SKM-1 (cell line): ENCODE measurements at regions not wholly inside any gene's neighbourhood (a gene's known extent, or its start where the extent isn't known, plus 50 kb on each side); places are given as distances from the start of the nearest gene placed in this dataset.
"Not testable (repeated sequence)": the region's sequence is repeated elsewhere in the genome, so short reads cannot be mapped to it uniquely, and the experiment has no call there.

ENCODE experiments used
- DNase-seq: peaks from one replicate; lab custom pipeline; 2025; ENCODE audit not compliant: unreplicated experiment; lab: John Stamatoyannopoulos, UW

DNA sequence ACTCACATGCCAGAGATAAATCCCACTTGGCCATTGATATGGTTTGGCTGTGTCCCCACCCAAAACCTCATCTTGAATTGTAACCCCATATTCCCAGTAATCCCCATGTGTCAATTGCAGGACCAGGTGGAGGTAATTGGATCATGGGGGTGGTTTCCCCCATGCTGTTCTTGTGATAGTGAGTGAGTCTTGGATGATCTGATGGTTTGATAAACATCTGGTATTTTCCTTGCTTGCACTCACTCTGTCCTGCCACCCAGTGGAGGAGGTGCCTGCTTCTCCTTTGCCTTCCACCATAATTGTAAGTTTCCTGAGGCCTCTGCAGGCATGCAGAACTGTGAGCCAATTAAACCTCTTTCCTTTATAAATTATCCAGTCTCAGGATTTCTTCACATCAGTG, 50.4 kb upstream of the B3GAT2 start:
- not testable (repeated sequence) for DNase-seq

GRCh38 chr6:71011871-71012371, 55.1 kb upstream of the B3GAT2 start:
- DNase-seq: no peak

DNA sequence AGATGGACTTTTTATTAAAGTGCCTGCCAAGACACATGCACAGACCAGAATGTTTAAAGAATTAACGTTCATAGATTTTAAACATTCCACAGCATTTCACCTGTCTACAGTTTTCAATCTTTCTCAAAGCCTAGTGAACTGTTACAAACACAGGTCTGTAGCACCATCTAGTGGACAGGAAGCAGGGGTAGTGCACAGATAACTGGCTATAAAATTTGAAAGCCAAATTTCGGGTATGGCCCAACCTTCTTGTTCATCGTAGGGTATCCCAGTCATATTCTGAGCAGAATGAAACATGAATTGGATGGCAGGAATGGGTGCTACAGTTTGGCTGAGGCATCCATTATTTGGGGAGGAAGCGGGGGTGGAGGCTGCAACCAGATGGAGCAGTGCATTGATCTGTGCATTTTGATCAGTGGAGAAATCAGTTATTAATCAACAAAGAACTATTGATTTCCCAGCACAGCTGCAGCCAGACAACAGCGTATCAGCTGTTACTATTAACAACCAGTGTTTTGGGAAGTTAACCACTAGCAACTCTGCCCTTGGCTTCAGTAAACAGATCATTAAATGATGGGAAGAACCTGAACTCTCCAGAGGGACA, 56.1 kb upstream of the B3GAT2 start:
- DNase-seq: peak; percentile 37

GRCh38 chr6:71015392-71015791, 58.5 kb upstream of the B3GAT2 start:
- DNase-seq: peak; percentile 3

GRCh38 chr6:71028236-71028876, 71.5 kb upstream of the B3GAT2 start:
- no peak for DNase-seq

DNA sequence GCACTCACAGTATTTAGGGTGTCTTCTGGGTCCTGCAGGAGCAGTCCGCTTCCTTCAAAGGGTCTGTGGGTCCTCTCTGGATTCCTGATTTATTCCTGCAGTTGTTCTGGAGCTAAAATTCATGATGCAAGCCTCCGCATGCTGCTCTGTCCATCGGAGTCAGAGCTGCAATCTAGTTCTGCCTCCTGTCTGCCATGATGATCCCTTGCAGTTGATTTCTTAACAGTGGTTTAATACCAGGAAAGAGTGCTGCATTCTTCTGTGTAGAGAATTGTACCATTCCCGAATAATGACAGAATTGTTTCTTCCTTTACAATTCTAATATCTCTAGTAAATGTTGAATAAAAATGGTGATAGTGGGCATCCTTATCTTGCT, 72.0 kb upstream of the B3GAT2 start:
- no peak for DNase-seq

GRCh38 chr6:71029555-71029954, 72.7 kb upstream of the B3GAT2 start:
- DNase-seq: no peak

- DNase-seq: no peak
These were observed 75.1 kb upstream of the B3GAT2 start for GRCh38 chr6:71031912-71032311.

- DNase-seq: no peak
These were observed 76.3 kb upstream of the B3GAT2 start for GRCh38 chr6:71033171-71033570.

DNA sequence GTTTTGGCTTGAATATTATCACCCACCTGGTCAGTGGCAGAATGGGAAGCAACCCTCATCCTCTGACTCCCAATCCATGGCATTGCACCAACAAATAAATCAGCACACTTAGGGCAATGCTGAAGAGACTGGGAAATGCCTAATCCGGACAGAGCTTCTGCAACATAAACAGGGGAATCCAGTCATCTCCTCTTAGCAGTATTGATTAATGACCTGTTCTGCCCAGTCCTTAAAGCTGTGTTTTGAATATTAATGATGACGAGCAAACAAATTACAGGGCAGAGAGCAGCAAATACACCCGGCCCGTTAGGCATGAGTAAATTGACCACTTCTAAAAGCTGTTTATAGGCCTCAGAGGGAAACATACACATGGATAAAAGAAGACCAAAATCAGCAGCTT, 77.0 kb upstream of the B3GAT2 start:
- DNase-seq: no peak

- no peak for DNase-seq
These were observed 77.9 kb upstream of the B3GAT2 start for GRCh38 chr6:71034563-71035345.

DNA sequence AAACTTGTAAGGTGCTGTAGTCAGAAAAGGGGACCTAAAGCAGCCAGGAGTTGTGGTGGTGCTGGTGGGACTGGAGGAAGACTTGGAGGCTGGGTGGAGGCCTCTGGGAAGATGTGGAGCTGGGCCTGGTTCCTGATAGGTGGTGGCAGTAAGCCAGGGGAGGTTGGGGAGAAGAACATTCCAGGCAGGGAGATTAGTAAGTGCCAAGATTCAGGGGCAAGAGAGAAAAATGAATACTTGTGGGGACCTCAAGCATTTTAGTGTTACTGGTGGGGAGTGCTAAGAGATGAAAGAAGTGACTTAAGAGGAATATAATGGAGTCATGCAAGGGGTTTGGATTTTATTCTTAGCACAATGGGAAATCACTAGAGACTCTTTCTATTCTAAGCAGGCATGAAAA, 79.0 kb upstream of the B3GAT2 start:
- no peak for DNase-seq

DNA sequence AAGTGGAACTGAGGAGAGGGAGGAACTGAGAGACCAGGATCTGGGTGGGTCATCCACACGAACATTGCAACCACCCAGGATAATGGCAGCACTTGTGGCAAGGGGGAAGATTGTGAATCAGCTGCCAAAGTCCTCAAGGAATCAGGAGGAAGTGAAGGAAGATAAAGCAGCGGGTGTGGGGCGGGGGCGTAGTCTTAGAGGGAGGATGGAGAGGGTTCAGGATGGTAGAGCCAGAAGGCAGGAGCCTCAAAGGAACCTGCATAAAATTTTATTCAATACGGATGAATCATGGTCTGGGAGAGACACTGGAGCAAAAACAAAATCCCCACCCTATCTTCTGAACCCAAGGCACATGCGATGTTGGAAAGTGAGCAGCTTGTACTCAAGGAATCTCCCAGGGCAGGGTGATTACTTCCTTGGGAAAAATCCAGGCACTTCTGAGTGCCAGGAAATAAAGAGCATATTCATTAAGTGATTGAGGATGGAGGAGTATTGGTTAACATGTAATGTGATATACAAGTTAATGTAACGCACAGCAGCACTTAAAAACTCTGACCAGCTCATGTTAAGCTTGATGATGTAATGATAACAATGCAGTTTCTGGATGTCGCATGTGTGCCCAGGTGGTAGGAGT, 82.0 kb upstream of the B3GAT2 start:
- peak; percentile 4 for DNase-seq

DNA sequence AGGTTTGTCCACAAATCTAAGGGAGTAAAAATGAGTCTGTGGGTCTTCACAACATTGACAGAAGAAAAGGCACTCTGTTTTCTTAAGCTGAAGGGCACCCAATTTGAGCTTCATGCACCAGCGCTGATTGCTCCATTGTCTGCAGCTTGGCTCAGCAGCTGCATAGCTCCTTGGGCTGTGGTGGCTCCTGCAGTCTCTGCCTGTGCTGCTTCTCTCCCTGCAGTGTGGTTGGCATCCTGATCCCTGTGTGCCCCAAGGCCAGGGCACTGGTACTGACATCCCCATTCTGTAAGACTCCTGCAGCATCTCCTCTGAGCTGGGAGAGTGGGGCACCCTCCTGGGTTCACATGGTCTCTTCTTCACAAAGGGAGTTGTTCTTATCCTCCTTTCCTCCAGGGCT, 83.2 kb upstream of the B3GAT2 start:
- DNase-seq: no peak

DNA sequence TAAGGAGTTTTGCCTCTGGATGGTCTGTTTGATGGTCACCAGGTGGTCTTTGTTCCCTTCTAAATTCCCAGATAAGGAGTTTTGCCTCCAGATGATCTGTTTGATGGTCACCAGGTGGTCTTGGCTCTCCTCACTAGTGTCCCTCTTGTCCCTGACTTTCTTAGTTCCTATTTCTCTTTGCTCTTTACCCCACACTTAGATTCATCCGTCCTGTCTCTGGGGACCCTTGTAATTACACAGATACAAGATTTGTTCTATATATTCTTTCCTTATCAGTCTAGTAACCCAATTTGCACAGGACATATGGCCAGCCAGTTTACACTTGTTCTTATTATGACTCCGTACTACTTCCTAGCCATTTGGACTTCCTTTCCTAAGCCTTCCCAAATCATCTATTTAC, 84.0 kb upstream of the B3GAT2 start:
- no peak for DNase-seq

DNA sequence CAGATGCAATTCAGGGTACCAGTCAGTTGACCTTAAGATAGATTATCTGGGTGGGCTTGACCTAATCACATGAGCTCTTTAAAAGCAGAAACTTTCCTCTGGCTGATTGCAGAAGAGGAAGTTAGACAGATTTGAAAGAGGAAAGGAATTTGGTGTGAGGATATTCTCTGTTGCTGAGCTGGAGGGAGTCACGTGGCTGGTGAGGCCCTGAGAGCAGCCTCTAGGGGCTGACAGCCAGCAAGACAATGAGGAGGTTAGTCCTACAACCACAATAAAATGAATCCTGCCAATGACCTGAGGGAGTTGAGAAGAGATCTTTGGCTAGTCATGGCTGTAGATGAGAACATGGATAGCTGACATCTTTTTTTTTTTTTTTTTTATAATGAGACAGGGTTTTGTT, 87.0 kb upstream of the B3GAT2 start:
- peak; percentile 41 for DNase-seq

- DNase-seq: no peak
These were observed 87.9 kb upstream of the B3GAT2 start for GRCh38 chr6:71044753-71045152.

GRCh38 chr6:71045296-71045695, 88.4 kb upstream of the B3GAT2 start:
- no peak for DNase-seq

DNA sequence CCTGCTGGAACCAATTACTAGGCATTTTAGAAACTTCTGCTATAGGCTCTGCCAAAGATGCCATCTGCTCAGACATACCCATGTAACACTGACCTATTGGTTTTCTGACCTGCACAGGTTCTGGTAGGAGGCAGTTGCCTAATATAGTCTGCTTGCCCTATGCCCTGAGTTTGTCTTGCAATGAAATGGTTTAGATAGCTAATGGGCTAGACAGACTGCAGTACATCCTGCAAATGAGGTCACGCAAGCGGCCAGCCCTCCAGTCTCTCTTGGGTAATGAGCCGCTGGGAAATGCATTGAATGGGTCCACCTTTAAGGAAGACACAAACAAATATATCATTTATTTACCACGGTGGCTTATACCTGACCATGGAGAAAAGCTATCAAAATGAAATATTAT, 90.6 kb upstream of the B3GAT2 start:
- no peak for DNase-seq

DNA sequence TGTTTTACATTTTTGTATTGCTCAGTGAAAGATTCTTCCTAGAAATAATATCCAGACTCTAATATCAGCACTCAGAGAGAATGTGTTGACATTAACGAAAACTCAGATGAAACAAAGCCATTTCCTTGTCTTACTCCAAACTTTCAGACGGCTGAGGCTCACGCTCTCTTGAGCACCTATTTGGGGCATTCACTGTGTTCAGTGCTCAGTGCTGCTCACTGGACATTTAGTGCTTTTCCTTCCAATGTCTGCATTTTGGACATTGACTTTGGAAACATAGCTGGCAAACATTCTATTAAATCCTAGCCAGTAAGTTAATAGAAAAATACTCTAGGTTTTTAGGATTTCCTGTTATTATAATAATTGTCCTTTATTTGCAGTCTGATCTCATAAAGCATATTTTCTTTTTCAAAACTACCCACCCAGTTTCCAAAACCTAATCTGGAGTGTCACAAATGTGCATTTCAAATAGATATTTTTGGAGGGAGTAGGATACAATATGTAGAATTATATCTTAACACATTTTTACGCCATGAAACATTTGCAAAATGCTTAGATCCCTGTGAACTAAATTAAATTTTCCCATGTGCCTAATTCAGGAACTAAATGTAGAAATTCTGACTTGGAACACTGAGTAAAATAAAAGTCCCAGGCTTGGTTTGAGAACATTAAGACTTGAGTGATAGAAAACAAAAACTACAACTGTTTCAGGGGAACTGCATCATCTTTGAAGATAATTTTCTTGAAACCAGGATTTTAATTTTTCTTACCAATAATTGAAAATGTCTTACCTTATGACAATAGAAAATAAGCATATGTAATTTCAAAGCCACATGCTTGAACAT, 91.7 kb upstream of the B3GAT2 start:
- no peak for DNase-seq
